ENCODE measurements at regions not wholly inside any gene's neighbourhood (a gene's known extent, or its start where the extent isn't known, plus 50 kb on each side); places are given as distances from the start of the nearest gene placed in this dataset.

- H3K4me3 ChIP-seq (ENCODE audit: insufficient read length, low read depth) = no peak overlapping the region
- TF ChIP-seq YY1 (IDR thresholded peaks at IDR 0.05; ENCODE audit: insufficient read depth, insufficient read length) (no peak), SUZ12 (IDR thresholded peaks at IDR 0.05; ENCODE audit: extremely low read depth, insufficient read depth, insufficient read length) (no peak), ZNF274 (IDR thresholded peaks at IDR 0.05; ENCODE audit: low read depth, low read length) (no peak)
- H3K36me3 ChIP-seq (ENCODE audit: insufficient read depth, insufficient read length, low read length) = no peaks in the 10 kb centered on the region
- no peaks in the 10 kb centered on the region for H3K4me1 ChIP-seq (ENCODE audit: insufficient read depth, insufficient read length)
- no peaks in the 10 kb centered on the region for H3K9me3 ChIP-seq (ENCODE audit: insufficient read depth, low read length)
- no peaks in the 10 kb centered on the region for H3K27me3 ChIP-seq (ENCODE audit: insufficient read depth, insufficient read length)
- H3K9ac ChIP-seq (ENCODE audit: insufficient read length, low read depth) = no peak overlapping the region
- DNase-seq (ENCODE audit: low read depth, low spot score) = no peak
Observed at GRCh38 chr6:140867336-140867735, 1265.4 kb upstream of the GJE1 start.

- DNase-seq (ENCODE audit: low read depth, low spot score) = no peak
- Histone ChIP-seq H3K4me1 (ENCODE audit: insufficient read depth, insufficient read length) (no peaks in the 10 kb centered on the region), H3K27me3 (ENCODE audit: insufficient read depth, insufficient read length) (no peaks in the 10 kb centered on the region), H3K36me3 (ENCODE audit: insufficient read depth, insufficient read length, low read length) (no peaks in the 10 kb centered on the region), H3K9ac (ENCODE audit: insufficient read length, low read depth) (no peak overlapping the region), H3K4me3 (ENCODE audit: insufficient read length, low read depth) (no peak overlapping the region), H3K9me3 (ENCODE audit: insufficient read depth, low read length) (no peaks in the 10 kb centered on the region)
- TF ChIP-seq SUZ12 (IDR thresholded peaks at IDR 0.05; ENCODE audit: extremely low read depth, insufficient read depth, insufficient read length) (no peak), YY1 (IDR thresholded peaks at IDR 0.05; ENCODE audit: insufficient read depth, insufficient read length) (no peak)
Observed at GRCh38 chr6:140858381-140858971, 1274.2 kb upstream of the GJE1 start.

GRCh38 chr6:140857739-140858380 is 1274.9 kb upstream of the GJE1 start:
- TF ChIP-seq SUZ12 (IDR thresholded peaks at IDR 0.05; ENCODE audit: extremely low read depth, insufficient read depth, insufficient read length) (no peak), YY1 (IDR thresholded peaks at IDR 0.05; ENCODE audit: insufficient read depth, insufficient read length) (no peak), ZNF274 (IDR thresholded peaks at IDR 0.05; ENCODE audit: low read depth, low read length) (no peak)
- DNase-seq (ENCODE audit: low read depth, low spot score) = no peak
- no peak overlapping the region for H3K9ac ChIP-seq (ENCODE audit: insufficient read length, low read depth)

GRCh38 chr6:140855520-140855919 is 1277.2 kb upstream of the GJE1 start:
- no peaks in the 10 kb centered on the region for H3K36me3 ChIP-seq (ENCODE audit: insufficient read depth, insufficient read length, low read length)
- H3K4me3 ChIP-seq (ENCODE audit: insufficient read length, low read depth) = no peak overlapping the region
- H3K27me3 ChIP-seq (ENCODE audit: insufficient read depth, insufficient read length) = no peaks in the 10 kb centered on the region
- H3K9me3 ChIP-seq (ENCODE audit: insufficient read depth, low read length) = no peaks in the 10 kb centered on the region
- no peak overlapping the region for H3K9ac ChIP-seq (ENCODE audit: insufficient read length, low read depth)
- DNase-seq (ENCODE audit: low read depth, low spot score) = no peak
- TF ChIP-seq YY1 (IDR thresholded peaks at IDR 0.05; ENCODE audit: insufficient read depth, insufficient read length) (no peak), SUZ12 (IDR thresholded peaks at IDR 0.05; ENCODE audit: extremely low read depth, insufficient read depth, insufficient read length) (no peak), ZNF274 (IDR thresholded peaks at IDR 0.05; ENCODE audit: low read depth, low read length) (no peak)
- no peaks in the 10 kb centered on the region for H3K4me1 ChIP-seq (ENCODE audit: insufficient read depth, insufficient read length)

More at GRCh38 chr6:140857739-140858380, 1274.9 kb upstream of the GJE1 start:
- H3K4me3 ChIP-seq (ENCODE audit: insufficient read length, low read depth) = no peak overlapping the region
- H3K36me3 ChIP-seq (ENCODE audit: insufficient read depth, insufficient read length, low read length) = no peaks in the 10 kb centered on the region
- H3K9me3 ChIP-seq (ENCODE audit: insufficient read depth, low read length) = no peaks in the 10 kb centered on the region
- H3K4me1 ChIP-seq (ENCODE audit: insufficient read depth, insufficient read length) = no peaks in the 10 kb centered on the region
- no peaks in the 10 kb centered on the region for H3K27me3 ChIP-seq (ENCODE audit: insufficient read depth, insufficient read length)

- Histone ChIP-seq H3K4me3 (ENCODE audit: insufficient read length, low read depth) (no peak overlapping the region), H3K9ac (ENCODE audit: insufficient read length, low read depth) (no peak overlapping the region), H3K9me3 (ENCODE audit: insufficient read depth, low read length) (no peaks in the 10 kb centered on the region), H3K27me3 (ENCODE audit: insufficient read depth, insufficient read length) (no peaks in the 10 kb centered on the region), H3K4me1 (ENCODE audit: insufficient read depth, insufficient read length) (no peaks in the 10 kb centered on the region), H3K36me3 (ENCODE audit: insufficient read depth, insufficient read length, low read length) (no peaks in the 10 kb centered on the region)
- no peak for DNase-seq (ENCODE audit: low read depth, low spot score)
- TF ChIP-seq SUZ12 (IDR thresholded peaks at IDR 0.05; ENCODE audit: extremely low read depth, insufficient read depth, insufficient read length) (no peak), YY1 (IDR thresholded peaks at IDR 0.05; ENCODE audit: insufficient read depth, insufficient read length) (no peak), ZNF274 (IDR thresholded peaks at IDR 0.05; ENCODE audit: low read depth, low read length) (no peak)
Observed at GRCh38 chr6:140854318-140854717, 1278.4 kb upstream of the GJE1 start.

- Histone ChIP-seq H3K4me1 (ENCODE audit: insufficient read depth, insufficient read length) (no peaks in the 10 kb centered on the region), H3K4me3 (ENCODE audit: insufficient read length, low read depth) (no peak overlapping the region), H3K36me3 (ENCODE audit: insufficient read depth, insufficient read length, low read length) (no peaks in the 10 kb centered on the region), H3K9ac (ENCODE audit: insufficient read length, low read depth) (no peak overlapping the region), H3K27me3 (ENCODE audit: insufficient read depth, insufficient read length) (no peaks in the 10 kb centered on the region), H3K9me3 (ENCODE audit: insufficient read depth, low read length) (no peaks in the 10 kb centered on the region)
- TF ChIP-seq ZNF274 (IDR thresholded peaks at IDR 0.05; ENCODE audit: low read depth, low read length) (no peak), YY1 (IDR thresholded peaks at IDR 0.05; ENCODE audit: insufficient read depth, insufficient read length) (no peak), SUZ12 (IDR thresholded peaks at IDR 0.05; ENCODE audit: extremely low read depth, insufficient read depth, insufficient read length) (no peak)
- DNase-seq (ENCODE audit: low read depth, low spot score) = no peak
Observed at GRCh38 chr6:140850438-140850837, 1282.3 kb upstream of the GJE1 start.

- H3K9ac ChIP-seq (ENCODE audit: insufficient read length, low read depth) = no peak overlapping the region
- no peaks in the 10 kb centered on the region for H3K36me3 ChIP-seq (ENCODE audit: insufficient read depth, insufficient read length, low read length)
- no peak overlapping the region for H3K4me3 ChIP-seq (ENCODE audit: insufficient read length, low read depth)
- no peaks in the 10 kb centered on the region for H3K27me3 ChIP-seq (ENCODE audit: insufficient read depth, insufficient read length)
- DNase-seq (ENCODE audit: low read depth, low spot score) = no peak
- no peak for TF ChIP-seq ZNF274 (IDR thresholded peaks at IDR 0.05; ENCODE audit: low read depth, low read length)
- no peak for TF ChIP-seq YY1 (IDR thresholded peaks at IDR 0.05; ENCODE audit: insufficient read depth, insufficient read length)
- TF ChIP-seq SUZ12 (IDR thresholded peaks at IDR 0.05; ENCODE audit: extremely low read depth, insufficient read depth, insufficient read length) = no peak
- no peaks in the 10 kb centered on the region for H3K4me1 ChIP-seq (ENCODE audit: insufficient read depth, insufficient read length)
- no peaks in the 10 kb centered on the region for H3K9me3 ChIP-seq (ENCODE audit: insufficient read depth, low read length)
Observed at GRCh38 chr6:140849456-140849855, 1283.3 kb upstream of the GJE1 start.
